Spleen (tissue), 7 donors: ENCODE measurements at regions not wholly inside any gene's neighbourhood (a gene's known extent, or its start where the extent isn't known, plus 50 kb on each side); places are given as distances from the start of the nearest gene placed in this dataset.

ENCODE experiments used
- CTCF ChIP-seq, 11 experiments: fragments of 200-600 bp in 7 of 11; fragments of 450-650 bp in 4 of 11; sonication (generic) in 4 of 11; IDR thresholded peaks in 8 of 11; conservative IDR thresholded peaks in 3 of 11; 1 replicate in 7 of 11; 2 replicates in 4 of 11; pipeline versions ENCODE4 v1.4.0 to v1.8.0; 2016 to 2021; ENCODE audit warnings: antibody characterized with exemption in 11 of 11, inconsistent platforms in 4 of 11, mild to moderate bottlenecking in 1 of 11
- POLR2A ChIP-seq, 3 donors: fragments of 450-650 bp; IDR thresholded peaks; one replicate each; pipeline ENCODE4 v1.5.1; 2017; ENCODE audit warnings: antibody characterized with exemption in 3 of 3, mild to moderate bottlenecking in 1 of 3
- POLR2AphosphoS5 ChIP-seq, 3 donors: sonication (generic); formaldehyde crosslinking; IDR thresholded peaks; one replicate each; pipeline ENCODE4 v1.5.1; 2017; ENCODE audit warnings: antibody characterized with exemption in 3 of 3
- donor health status: DM: no; HTN: no; CAD: no; lungs with moderate emphysema.
- donor health status: DM: no; HTN: no; CAD: no.
- donor health status: DM: no; HTN: no; CAD: no.

- TF ChIP-seq CTCF (IDR thresholded peaks at IDR 0.05 in 8 of 11, conservative IDR thresholded peaks at IDR 0.05 in 3 of 11), result no peak
- no peak for TF ChIP-seq POLR2AphosphoS5 (IDR thresholded peaks at IDR 0.05)
- no peak for TF ChIP-seq POLR2A (IDR thresholded peaks at IDR 0.05)
These were observed 83.1 kb upstream of the BARHL2 start for GRCh38 chr1:90800012-90800717.
